Body of pancreas (tissue), 4 donors: ENCODE measurements at regions not wholly inside any gene's neighbourhood (a gene's known extent, or its start where the extent isn't known, plus 50 kb on each side); places are given as distances from the start of the nearest gene placed in this dataset.

Experiments used
- ATAC-seq: fragments of 150-250 bp; one replicate; pipeline ENCODE4 v1.9.1; 2016
- DNase-seq, 4 donors: peaks; one replicate each; pipeline ENCODE4 v3.0.0-alpha.2; 2019
- H3K27ac ChIP-seq, 4 donors: fragments of 200-600 bp; sonication (generic); 1 replicate in 3 of 4; 2 replicates in 1 of 4; pipeline versions ENCODE4 v1.5.1 to v1.6.1; 2016 to 2019; ENCODE audit warnings: mild to moderate bottlenecking in 1 of 4, mixed read lengths in 1 of 4, moderate library complexity in 1 of 4
- H3K27me3 ChIP-seq, 2 donors: fragments of 200-600 bp; sonication (generic); one replicate each; pipeline ENCODE4 v1.6.0; 2016; ENCODE audit warnings: mild to moderate bottlenecking in 1 of 2
- H3K36me3 ChIP-seq, 2 donors: fragments of 200-600 bp; sonication (generic); replicated peaks in 1 of 2; 2 replicates each; pipeline ENCODE4 v1.5.1; 2016; ENCODE audit warnings: low read depth in 2 of 2; ENCODE audit not compliant: insufficient read depth in 1 of 2
- H3K4me1 ChIP-seq: fragments of 200-600 bp; sonication (generic); one replicate; pipeline ENCODE4 v1.6.0; 2016
- H3K4me3 ChIP-seq, 2 donors: fragments of 200-600 bp; sonication (generic); 1 replicate in 1 of 2; 2 replicates in 1 of 2; pipeline ENCODE4 v1.5.1; 2016 to 2019
- H3K9me3 ChIP-seq, 3 donors: fragments of 200-600 bp; sonication (generic); 1 replicate in 2 of 3; 2 replicates in 1 of 3; pipeline ENCODE4 v1.5.1; 2016
- POLR2A ChIP-seq, 3 donors: fragments of 450-650 bp; IDR thresholded peaks; one replicate each; pipeline ENCODE4 v1.6.1; 2016; ENCODE audit warnings: antibody characterized with exemption in 3 of 3, mild to moderate bottlenecking in 2 of 3
- WGBS, 2 donors: methylation state at CpG; one replicate each; pipeline ENCODE4 v1.1.5; 2017; 5-methylcytosine and 5-hydroxymethylcytosine counted together
- intact Hi-C: fragments of 100-400 bp; cut with DNase I; formaldehyde crosslinking; loops from one replicate; pipeline ENCODE4 v1.15.1; 2023
- TF ChIP-seq, protein P1 (sequence below), 7 experiments: fragments of 450-650 bp in 4 of 7; fragments of 200-600 bp in 3 of 7; sonication (generic) in 3 of 7; IDR thresholded peaks; one replicate each; pipeline ENCODE4 v1.5.1; 2016 to 2019; ENCODE audit warnings: antibody characterized with exemption in 7 of 7

DNA sequence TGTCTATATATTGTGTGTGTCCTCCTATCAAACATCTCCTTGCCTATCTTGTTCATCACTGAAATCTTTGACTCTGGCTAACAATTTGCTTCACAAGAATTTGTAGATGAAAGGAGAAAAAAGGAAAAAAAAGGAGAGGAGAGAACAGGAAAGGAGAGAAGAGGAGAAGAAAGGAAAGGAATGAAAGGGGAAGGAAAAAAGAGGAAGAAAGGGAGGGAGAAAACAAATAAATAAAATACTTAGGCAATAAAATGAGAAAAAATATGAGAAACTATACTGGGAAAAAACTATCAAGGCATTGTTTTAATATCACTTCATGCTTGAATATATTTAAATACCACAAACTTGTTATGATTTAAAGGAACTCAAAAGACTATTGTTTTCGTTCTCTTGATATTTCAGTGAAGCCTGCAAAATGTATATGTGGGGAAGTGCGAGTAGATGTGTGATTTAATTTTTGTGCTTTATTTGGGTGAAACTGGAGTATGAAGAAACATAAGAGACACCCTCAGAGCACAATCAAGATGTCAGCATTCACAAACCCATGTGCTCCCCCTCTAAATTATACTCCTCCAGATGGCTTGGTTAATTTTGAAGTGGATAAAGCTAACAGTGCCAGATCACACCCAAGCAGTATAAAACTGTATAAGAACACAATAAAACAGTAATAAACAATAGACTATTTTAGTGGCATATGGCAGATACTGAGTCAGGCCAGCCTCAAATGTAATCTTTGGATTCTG lies 205.7 kb upstream of the SAMSN1 start:
- H3K9me3 ChIP-seq, result no peaks in the 10 kb centered on the region
- ATAC-seq (no peak), DNase-seq (no peak)
- H3K27me3 ChIP-seq, result no peaks in the 10 kb centered on the region
- WGBS, 2 donors, result 68 to 69% methylated on average over 2 of the region's 2 CpGs
- peaks cover 28% of the 10 kb centered on the region for H3K4me1 ChIP-seq
- intact Hi-C loops, result no loop called here
- H3K4me3 ChIP-seq, result no peak overlapping the region
- TF ChIP-seq POLR2A (IDR thresholded peaks at IDR 0.05), result no peak
- TF ChIP-seq, protein P1, sequence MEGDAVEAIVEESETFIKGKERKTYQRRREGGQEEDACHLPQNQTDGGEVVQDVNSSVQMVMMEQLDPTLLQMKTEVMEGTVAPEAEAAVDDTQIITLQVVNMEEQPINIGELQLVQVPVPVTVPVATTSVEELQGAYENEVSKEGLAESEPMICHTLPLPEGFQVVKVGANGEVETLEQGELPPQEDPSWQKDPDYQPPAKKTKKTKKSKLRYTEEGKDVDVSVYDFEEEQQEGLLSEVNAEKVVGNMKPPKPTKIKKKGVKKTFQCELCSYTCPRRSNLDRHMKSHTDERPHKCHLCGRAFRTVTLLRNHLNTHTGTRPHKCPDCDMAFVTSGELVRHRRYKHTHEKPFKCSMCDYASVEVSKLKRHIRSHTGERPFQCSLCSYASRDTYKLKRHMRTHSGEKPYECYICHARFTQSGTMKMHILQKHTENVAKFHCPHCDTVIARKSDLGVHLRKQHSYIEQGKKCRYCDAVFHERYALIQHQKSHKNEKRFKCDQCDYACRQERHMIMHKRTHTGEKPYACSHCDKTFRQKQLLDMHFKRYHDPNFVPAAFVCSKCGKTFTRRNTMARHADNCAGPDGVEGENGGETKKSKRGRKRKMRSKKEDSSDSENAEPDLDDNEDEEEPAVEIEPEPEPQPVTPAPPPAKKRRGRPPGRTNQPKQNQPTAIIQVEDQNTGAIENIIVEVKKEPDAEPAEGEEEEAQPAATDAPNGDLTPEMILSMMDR (IDR thresholded peaks at IDR 0.05), result no peak
- H3K27ac ChIP-seq, result peak overlapping the region in 1 of 4 donors; percentile 51
- no peaks in the 10 kb centered on the region for H3K36me3 ChIP-seq

DNA sequence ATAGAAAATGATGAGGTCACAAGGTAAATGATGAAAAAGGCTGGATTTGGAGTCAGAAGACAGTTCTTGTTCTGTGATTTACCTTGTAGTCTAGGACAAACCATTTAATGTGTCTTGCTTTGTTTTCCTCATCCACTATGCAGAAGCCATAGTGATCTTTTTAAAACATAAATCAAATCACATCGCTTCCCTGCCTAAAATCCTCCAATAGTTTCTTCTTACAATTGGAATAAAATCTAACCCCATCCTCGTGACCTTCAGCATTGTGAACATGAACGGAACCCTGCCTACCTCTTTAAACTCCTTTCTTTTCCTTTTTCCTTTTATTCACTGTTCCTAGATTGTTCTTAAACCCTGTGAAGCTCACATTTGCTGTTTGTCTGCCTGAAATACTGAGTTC lies 204.9 kb upstream of the SAMSN1 start:
- Histone ChIP-seq H3K4me3 (no peak overlapping the region), H3K9me3 (no peaks in the 10 kb centered on the region), H3K4me1 (peaks cover 28% of the 10 kb centered on the region), H3K27me3 (no peaks in the 10 kb centered on the region), H3K36me3 (no peaks in the 10 kb centered on the region), H3K27ac (peak overlapping the region in 1 of 4 donors; percentile 51)
- no peak for DNase-seq
- whole genome bisulfite sequencing, 2 donors, result 58 to 80% methylated on average over 3 of the region's 3 CpGs
- TF ChIP-seq POLR2A (IDR thresholded peaks at IDR 0.05), result no peak
- TF ChIP-seq, protein P1 (IDR thresholded peaks at IDR 0.05), result no peak
- intact Hi-C loops, result no loop called here
- ATAC-seq, result no peak

DNA sequence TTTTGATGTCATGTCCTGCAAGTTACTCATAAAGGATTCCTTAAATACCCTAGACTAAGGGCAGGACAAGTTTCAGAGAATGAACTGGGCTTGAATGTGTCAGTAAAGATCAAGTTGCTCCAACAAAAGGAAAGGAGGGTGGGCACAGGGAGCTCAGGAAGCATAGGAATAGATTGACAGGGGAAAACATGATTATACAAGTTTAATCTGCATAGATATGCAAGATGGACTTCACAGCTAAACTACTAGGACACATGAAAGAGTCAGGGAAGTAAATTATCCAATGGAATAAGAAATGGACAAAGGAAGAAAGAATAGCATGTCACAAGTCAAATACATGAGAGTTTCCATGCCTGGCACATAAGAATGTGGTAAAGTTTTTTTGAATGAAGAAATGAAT lies 203.9 kb upstream of the SAMSN1 start:
- Histone ChIP-seq H3K4me3 (no peak overlapping the region), H3K27ac (no peak overlapping the region), H3K27me3 (no peaks in the 10 kb centered on the region), H3K4me1 (peaks cover 28% of the 10 kb centered on the region), H3K36me3 (no peaks in the 10 kb centered on the region), H3K9me3 (no peaks in the 10 kb centered on the region)
- no peak for TF ChIP-seq POLR2A (IDR thresholded peaks at IDR 0.05)
- TF ChIP-seq, protein P1 (IDR thresholded peaks at IDR 0.05), result no peak
- intact Hi-C loops, result no loop called here
- no peak for ATAC-seq
- DNase-seq, result no peak

DNA sequence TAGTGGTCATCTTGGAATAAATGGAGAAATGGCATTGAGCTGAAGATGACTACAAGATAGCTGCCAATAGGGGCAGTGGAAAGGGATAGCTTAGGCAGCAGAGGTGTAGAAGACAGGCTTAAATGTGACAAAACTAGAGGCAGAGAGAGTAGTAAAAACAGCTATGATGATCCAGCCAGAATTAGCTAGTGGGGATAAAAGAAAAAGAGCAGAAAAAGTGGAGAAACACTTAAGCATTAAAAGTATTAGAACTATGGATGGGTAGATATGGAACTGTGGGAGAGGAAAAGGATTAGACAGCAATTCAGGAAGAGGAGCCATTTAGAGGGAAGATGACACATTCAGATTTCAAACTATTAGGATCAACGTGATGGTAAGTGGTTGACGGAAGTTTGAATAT lies 202.5 kb upstream of the SAMSN1 start:
- Histone ChIP-seq H3K9me3 (no peaks in the 10 kb centered on the region), H3K4me3 (no peak overlapping the region), H3K27me3 (no peaks in the 10 kb centered on the region), H3K27ac (no peak overlapping the region), H3K36me3 (no peaks in the 10 kb centered on the region), H3K4me1 (peaks cover 22% of the 10 kb centered on the region)
- no peak for DNase-seq
- TF ChIP-seq, protein P1 (IDR thresholded peaks at IDR 0.05), result no peak
- no peak for TF ChIP-seq POLR2A (IDR thresholded peaks at IDR 0.05)
- ATAC-seq, result no peak
- intact Hi-C loops, result no loop called here
- 81 to 83% methylated on average over 2 of the region's 2 CpGs for WGBS, 2 donors

DNA sequence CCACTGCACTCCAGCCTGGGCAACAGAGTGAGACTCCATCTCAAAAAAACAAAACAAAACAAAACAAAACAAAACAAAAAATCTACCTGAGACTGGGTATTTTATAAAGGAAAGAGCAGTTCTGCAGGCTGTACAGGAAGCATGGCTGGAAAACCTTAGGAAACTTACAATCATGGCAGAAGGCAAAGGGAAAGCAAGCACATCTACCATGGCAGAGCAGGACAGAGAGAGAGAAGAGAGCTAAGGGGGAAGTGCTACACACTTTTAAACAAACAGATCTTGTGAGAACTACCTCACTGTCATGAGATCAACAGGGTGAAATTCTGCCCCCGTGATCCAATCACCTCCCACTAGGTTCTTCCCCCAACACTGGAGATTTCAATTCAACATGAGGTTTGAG lies 198.3 kb upstream of the SAMSN1 start:
- H3K4me1 ChIP-seq, result peaks cover 12% of the 10 kb centered on the region
- H3K4me3 ChIP-seq, result no peak overlapping the region

More for the DNA sequence above, 198.3 kb upstream of the SAMSN1 start:
- Histone ChIP-seq H3K27ac (no peak overlapping the region), H3K36me3 (no peaks in the 10 kb centered on the region), H3K27me3 (no peaks in the 10 kb centered on the region), H3K9me3 (no peaks in the 10 kb centered on the region)
- TF ChIP-seq, protein P1 (IDR thresholded peaks at IDR 0.05), result no peak
- TF ChIP-seq POLR2A (IDR thresholded peaks at IDR 0.05), result no peak
- no peak for ATAC-seq
- 96 to 100% methylated on average over 1 of the region's 1 CpG for WGBS, 2 donors
- DNase-seq, result no peak
- intact Hi-C loops, result no loop called here
